ENCODE measurements at regions not wholly inside any gene's neighbourhood (a gene's known extent, or its start where the extent isn't known, plus 50 kb on each side); places are given as distances from the start of the nearest gene placed in this dataset.

- no peaks in the 10 kb centered on the region for H3K9me3 ChIP-seq (ENCODE audit: low read length)
- no peaks in the 10 kb centered on the region for H3K79me2 ChIP-seq (ENCODE audit: insufficient read depth, low read length)
- TF ChIP-seq EZH2 (IDR thresholded peaks at IDR 0.05; ENCODE audit: borderline replicate concordance, low read length) (no peak), CTCF (IDR thresholded peaks at IDR 0.05; ENCODE audit: low read length) (no peak)
- H4K20me1 ChIP-seq (ENCODE audit: insufficient read depth, low read length): no peaks in the 10 kb centered on the region
- H3K9ac ChIP-seq (ENCODE audit: low read length): no peak overlapping the region
- no peaks in the 10 kb centered on the region for H3K4me1 ChIP-seq (ENCODE audit: insufficient read depth, low read length, severe bottlenecking)
- H2AFZ ChIP-seq (ENCODE audit: low read length): no peak overlapping the region
- no peak overlapping the region for H3K27ac ChIP-seq (ENCODE audit: low read depth, low read length, poor library complexity, severe bottlenecking)
- no peaks in the 10 kb centered on the region for H3F3A ChIP-seq (ENCODE audit: insufficient read depth, low read length)
- H3K9me2 ChIP-seq (ENCODE audit: low read depth, low read length): no peaks in the 10 kb centered on the region
- no peaks in the 10 kb centered on the region for H3K36me3 ChIP-seq (ENCODE audit: insufficient read depth, low read length)
- H3K27me3 ChIP-seq (ENCODE audit: insufficient read depth, low read length): no peaks in the 10 kb centered on the region
- H3K4me3 ChIP-seq (ENCODE audit: low read depth, low read length, poor library complexity, severe bottlenecking): no peak overlapping the region
- no peak overlapping the region for H3K4me2 ChIP-seq (ENCODE audit: low read length)
These were observed 384.4 kb downstream of the FGF9 start for GRCh38 chr13:22055259-22055658.

DNA sequence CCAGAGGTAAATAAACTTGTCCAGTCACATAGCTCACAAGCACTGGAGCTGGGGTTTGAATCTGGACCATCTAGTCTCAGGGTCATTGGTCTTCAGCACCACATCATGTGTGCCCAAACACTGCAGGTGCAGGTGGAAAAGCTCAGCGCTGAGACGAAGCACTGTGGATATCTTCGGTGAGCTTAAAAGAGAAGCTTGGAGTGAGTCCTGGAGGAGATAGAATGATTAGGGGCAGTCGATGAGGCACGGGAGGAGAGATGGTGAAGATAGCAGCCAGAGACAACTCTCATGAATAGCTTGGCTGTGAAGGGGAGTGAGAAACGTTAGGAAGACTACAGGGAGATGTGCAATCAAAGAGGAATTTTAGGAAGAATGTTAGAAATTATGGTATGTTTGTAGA, 389.3 kb downstream of the FGF9 start:
- Histone ChIP-seq H3K9ac (ENCODE audit: low read length) (no peak overlapping the region), H3F3A (ENCODE audit: insufficient read depth, low read length) (no peaks in the 10 kb centered on the region), H3K27ac (ENCODE audit: low read depth, low read length, poor library complexity, severe bottlenecking) (no peak overlapping the region), H3K4me3 (ENCODE audit: low read depth, low read length, poor library complexity, severe bottlenecking) (no peak overlapping the region), H4K20me1 (ENCODE audit: insufficient read depth, low read length) (no peaks in the 10 kb centered on the region), H3K9me3 (ENCODE audit: low read length) (no peaks in the 10 kb centered on the region), H3K27me3 (ENCODE audit: insufficient read depth, low read length) (no peaks in the 10 kb centered on the region), H3K4me2 (ENCODE audit: low read length) (no peak overlapping the region), H2AFZ (ENCODE audit: low read length) (no peak overlapping the region), H3K36me3 (ENCODE audit: insufficient read depth, low read length) (no peaks in the 10 kb centered on the region), H3K79me2 (ENCODE audit: insufficient read depth, low read length) (no peaks in the 10 kb centered on the region), H3K9me2 (ENCODE audit: low read depth, low read length) (no peaks in the 10 kb centered on the region), H3K4me1 (ENCODE audit: insufficient read depth, low read length, severe bottlenecking) (no peaks in the 10 kb centered on the region)
- TF ChIP-seq CTCF (IDR thresholded peaks at IDR 0.05; ENCODE audit: low read length) (no peak), EZH2 (IDR thresholded peaks at IDR 0.05; ENCODE audit: borderline replicate concordance, low read length) (no peak)

- Histone ChIP-seq H3K27ac (ENCODE audit: low read depth, low read length, poor library complexity, severe bottlenecking) (no peak overlapping the region), H3K79me2 (ENCODE audit: insufficient read depth, low read length) (no peaks in the 10 kb centered on the region), H3K4me2 (ENCODE audit: low read length) (no peak overlapping the region)
These were observed 390.5 kb downstream of the FGF9 start for GRCh38 chr13:22061371-22061805.

More at GRCh38 chr13:22061371-22061805, 390.5 kb downstream of the FGF9 start:
- no peaks in the 10 kb centered on the region for H3K9me2 ChIP-seq (ENCODE audit: low read depth, low read length)
- no peaks in the 10 kb centered on the region for H3K4me1 ChIP-seq (ENCODE audit: insufficient read depth, low read length, severe bottlenecking)
- no peaks in the 10 kb centered on the region for H3K9me3 ChIP-seq (ENCODE audit: low read length)
- H3K9ac ChIP-seq (ENCODE audit: low read length): no peak overlapping the region
- TF ChIP-seq EZH2 (IDR thresholded peaks at IDR 0.05; ENCODE audit: borderline replicate concordance, low read length) (no peak), CTCF (IDR thresholded peaks at IDR 0.05; ENCODE audit: low read length) (no peak)
- H2AFZ ChIP-seq (ENCODE audit: low read length): no peak overlapping the region
- no peaks in the 10 kb centered on the region for H3K27me3 ChIP-seq (ENCODE audit: insufficient read depth, low read length)
- H3K4me3 ChIP-seq (ENCODE audit: low read depth, low read length, poor library complexity, severe bottlenecking): no peak overlapping the region
- no peaks in the 10 kb centered on the region for H4K20me1 ChIP-seq (ENCODE audit: insufficient read depth, low read length)
- no peaks in the 10 kb centered on the region for H3F3A ChIP-seq (ENCODE audit: insufficient read depth, low read length)
- no peaks in the 10 kb centered on the region for H3K36me3 ChIP-seq (ENCODE audit: insufficient read depth, low read length)
